IMR-90 (cell line): ENCODE measurements at regions not wholly inside any gene's neighbourhood (a gene's known extent, or its start where the extent isn't known, plus 50 kb on each side); places are given as distances from the start of the nearest gene placed in this dataset.

Experiments
- ATAC-seq: fragments of 200-7000 bp; cut with Tn5 transposase; 2 replicates; pipeline ENCODE4 v1.9.1; 2020; ENCODE audit warnings: low read depth, mild to moderate bottlenecking, moderate library complexity
- BruUV-seq: library from RNA; stranded (reverse); fragments of 400-500 nt; replicated peaks from 2 replicates; lab custom pipeline; 2021; lab: Mats Ljungman, UMichigan
- CTCF ChIA-PET: fragments of 300-600 bp; formaldehyde crosslinking; extraction: SDS; loops from one replicate; lab custom pipeline; 2021; ENCODE audit warnings: antibody characterized with exemption; lab: Yijun Ruan, JAX
- POLR2A ChIA-PET: fragments of 300-600 bp; sonication (Branson Sonifier 250); formaldehyde crosslinking; loops from one replicate; lab custom pipeline; 2022; ENCODE audit warnings: antibody characterized with exemption; ENCODE audit not compliant: unreplicated experiment; lab: Charles Lee
- DNase-seq: peaks from one replicate; pipeline ENCODE4 v3.0.0; 2013
- H2AFZ ChIP-seq: replicated peaks from 2 replicates; pipeline ENCODE3; 2013; ENCODE audit warnings: low read length, mild to moderate bottlenecking; ENCODE audit not compliant: poor library complexity
- H2AK5ac ChIP-seq: 2 replicates; pipeline ENCODE4 v1.6.1; 2013; ENCODE audit warnings: low read depth, low read length, inconsistent platforms
- H2AK9ac ChIP-seq: replicated peaks from 2 replicates; pipeline ENCODE3; 2013; ENCODE audit warnings: mild to moderate bottlenecking, low read depth, low read length, moderate library complexity; ENCODE audit not compliant: poor library complexity
- H2BK120ac ChIP-seq: 2 replicates; pipeline ENCODE4 v1.6.1; 2013; ENCODE audit warnings: low read depth, low read length, inconsistent platforms
- H2BK15ac ChIP-seq: 3 replicates; pipeline ENCODE4 v1.6.1; 2013; ENCODE audit warnings: low read depth, low read length, inconsistent platforms
- H2BK20ac ChIP-seq: 2 replicates; pipeline ENCODE4 v1.6.1; 2013; ENCODE audit warnings: low read depth, mild to moderate bottlenecking, inconsistent platforms, low read length, moderate library complexity
- H2BK5ac ChIP-seq: 2 replicates; pipeline ENCODE4 v1.6.1; 2013; ENCODE audit warnings: mild to moderate bottlenecking, low read depth, low read length, inconsistent platforms; ENCODE audit not compliant: poor library complexity, severe bottlenecking
- H3K14ac ChIP-seq: replicated peaks from 2 replicates; pipeline ENCODE4 v1.6.1; 2013; ENCODE audit warnings: low read depth, low read length, inconsistent platforms
- H3K18ac ChIP-seq: 2 replicates; pipeline ENCODE4 v1.6.1; 2013; ENCODE audit warnings: low read depth, low read length, control low read depth
- H3K23ac ChIP-seq: 2 replicates; pipeline ENCODE4 v1.6.1; 2013; ENCODE audit warnings: low read depth, low read length, inconsistent platforms
- H3K27ac ChIP-seq: 2 replicates; pipeline ENCODE4 v1.5.1; 2013; ENCODE audit warnings: mild to moderate bottlenecking, control low read depth, low read length; ENCODE audit not compliant: insufficient read depth
- H3K27me3 ChIP-seq: 2 replicates; pipeline ENCODE4 v1.6.1; 2013; ENCODE audit warnings: low read length; ENCODE audit not compliant: control insufficient read depth, insufficient read depth
- H3K36me3 ChIP-seq: 2 replicates; pipeline ENCODE4 v1.6.1; 2013; ENCODE audit warnings: low read length, mixed read lengths; ENCODE audit not compliant: control insufficient read depth, insufficient read depth
- H3K4ac ChIP-seq: 2 replicates; pipeline ENCODE4 v1.6.1; 2013; ENCODE audit warnings: low read depth, low read length, inconsistent platforms
- H3K4me1 ChIP-seq: 2 replicates; pipeline ENCODE4 v1.6.1; 2013; ENCODE audit warnings: low read length, mixed read lengths; ENCODE audit not compliant: control insufficient read depth, insufficient read depth
- H3K4me2 ChIP-seq: 2 replicates; pipeline ENCODE4 v1.6.1; 2013; ENCODE audit warnings: low read depth, mild to moderate bottlenecking, control low read depth, low read length, moderate library complexity
- H3K4me3 ChIP-seq: 2 replicates; pipeline ENCODE4 v1.5.1; 2013; ENCODE audit warnings: low read depth, mild to moderate bottlenecking, control low read depth, low read length, moderate library complexity; ENCODE audit not compliant: insufficient read depth
- H3K56ac ChIP-seq: 2 replicates; pipeline ENCODE4 v1.6.1; 2013; ENCODE audit warnings: low read length, inconsistent platforms; ENCODE audit not compliant: insufficient read depth; ENCODE audit errors: extremely low read depth
- H3K79me1 ChIP-seq, 2 experiments: 2 replicates each; pipeline ENCODE4 v1.6.1; 2013; ENCODE audit warnings: low read length in 2 of 2, inconsistent platforms in 1 of 2, low read depth in 1 of 2
- H3K9ac ChIP-seq: 2 replicates; pipeline ENCODE4 v1.6.1; 2013; ENCODE audit warnings: low read depth, low read length, control low read depth
- H3K9me1 ChIP-seq: 2 replicates; pipeline ENCODE4 v1.6.1; 2013; ENCODE audit warnings: low read length, inconsistent platforms; ENCODE audit not compliant: insufficient read depth
- H3K9me3 ChIP-seq: 2 replicates; pipeline ENCODE4 v1.6.1; 2013; ENCODE audit warnings: low read length; ENCODE audit not compliant: control insufficient read depth, insufficient read depth
- H4K20me1 ChIP-seq: 2 replicates; pipeline ENCODE4 v1.6.1; 2013; ENCODE audit warnings: low read length, inconsistent platforms; ENCODE audit not compliant: insufficient read depth
- H4K5ac ChIP-seq: 2 replicates; pipeline ENCODE4 v1.6.1; 2013; ENCODE audit warnings: mild to moderate bottlenecking, low read depth, low read length, control low read depth
- H4K8ac ChIP-seq, 2 experiments: 2 replicates each; pipeline ENCODE4 v1.6.1; 2013; ENCODE audit warnings: low read depth in 2 of 2, low read length in 2 of 2, control low read depth in 1 of 2, inconsistent platforms in 1 of 2
- H4K91ac ChIP-seq: 2 replicates; pipeline ENCODE4 v1.6.1; 2013; ENCODE audit warnings: low read depth, low read length, inconsistent platforms; ENCODE audit not compliant: insufficient read depth
- BHLHE40 ChIP-seq: fragments of 150-350 bp; IDR thresholded peaks from 2 replicates; pipeline ENCODE4 v1.6.1; 2016; ENCODE audit warnings: mild to moderate bottlenecking, low read depth, low read length
- FOS ChIP-seq: fragments of 150-350 bp; IDR thresholded peaks from 2 replicates; pipeline ENCODE4 v1.6.1; 2016; ENCODE audit warnings: low read depth, low read length
- MAFK ChIP-seq: IDR thresholded peaks from 2 replicates; pipeline ENCODE4 v1.6.1; 2012; ENCODE audit warnings: low read depth, low read length, improper control_type of control experiment
- MAZ ChIP-seq: IDR thresholded peaks from 2 replicates; pipeline ENCODE4 v1.6.1; 2012; ENCODE audit warnings: low read depth, mild to moderate bottlenecking, low read length, improper control_type of control experiment, moderate library complexity, borderline replicate concordance
- MXI1 ChIP-seq: IDR thresholded peaks from 2 replicates; pipeline ENCODE4 v1.6.1; 2012; ENCODE audit warnings: low read depth, mild to moderate bottlenecking, low read length, moderate library complexity, borderline replicate concordance
- NFE2L2 ChIP-seq: fragments of 150-350 bp; IDR thresholded peaks from 2 replicates; pipeline ENCODE4 v1.6.1; 2016; ENCODE audit warnings: low read depth, mild to moderate bottlenecking, low read length
- POLR2A ChIP-seq: IDR thresholded peaks from 2 replicates; pipeline ENCODE4 v1.6.1; 2012; ENCODE audit warnings: mild to moderate bottlenecking, low read depth, low read length
- RAD21 ChIP-seq: IDR thresholded peaks from 2 replicates; pipeline ENCODE4 v1.6.1; 2012; ENCODE audit warnings: low read length, improper control_type of control experiment
- SMC3 ChIP-seq: fragments of 150-350 bp; IDR thresholded peaks from 2 replicates; pipeline ENCODE4 v1.6.1; 2016; ENCODE audit warnings: low read depth, mild to moderate bottlenecking, antibody characterized with exemption, low read length, moderate library complexity
- WGBS, 2 experiments: methylation state at CpG; one replicate each; pipeline versions ENCODE4 v1.1.5 to v1.1.7; 2013; ENCODE audit warnings: missing lambda C conversion rate in 2 of 2; ENCODE audit not compliant: insufficient read length in 1 of 2; ENCODE audit errors: extremely low coverage in 2 of 2; 5-methylcytosine and 5-hydroxymethylcytosine counted together
- dilution Hi-C: fragments of 300-500 bp; cut with HindIII; formaldehyde crosslinking; loops from one replicate; pipeline ENCODE4 v1.14.3; 2018; ENCODE audit warnings: low sequenced_read_pairs; ENCODE audit not compliant: unreplicated experiment
- in situ Hi-C: fragments of 300-500 bp; cut with MboI; formaldehyde crosslinking; loops from 3 replicates; pipeline ENCODE4 v1.14.3; 2019; ENCODE audit warnings: low sequenced_read_pairs, inconsistent platforms, mixed read lengths
- intact Hi-C: fragments of 100-400 bp; cut with micrococcal nuclease; formaldehyde crosslinking; loops from 2 replicates; pipeline ENCODE4 v1.10.0; 2022
- TF ChIP-seq, protein P1 (sequence below): fragments of 150-350 bp; IDR thresholded peaks from 2 replicates; pipeline ENCODE4 v1.6.1; 2016; ENCODE audit warnings: low read depth, mild to moderate bottlenecking, low read length, moderate library complexity, borderline replicate concordance

GRCh38 chr2:143964891-143965290 is 555.0 kb downstream of the ZEB2 start:
- Histone ChIP-seq H2BK15ac (no peak overlapping the region), H4K5ac (no peak overlapping the region), H3K79me1 (no peaks in the 10 kb centered on the region), H3K14ac (no peak overlapping the region), H3K27ac (no peak overlapping the region), H3K4me2 (no peak overlapping the region), H3K9ac (no peak overlapping the region), H3K9me1 (no peaks in the 10 kb centered on the region), H4K20me1 (no peaks in the 10 kb centered on the region), H3K4me1 (no peaks in the 10 kb centered on the region), H3K9me3 (no peaks in the 10 kb centered on the region), H2AK9ac (no peak overlapping the region), H2AK5ac (no peak overlapping the region), H2AFZ (no peak overlapping the region), H3K4me3 (no peak overlapping the region), H3K56ac (no peak overlapping the region), H4K8ac (no peak overlapping the region), H2BK20ac (no peak overlapping the region), H3K27me3 (no peaks in the 10 kb centered on the region), H2BK120ac (no peak overlapping the region), H3K23ac (no peak overlapping the region), H3K4ac (no peak overlapping the region), H3K36me3 (no peaks in the 10 kb centered on the region), H2BK5ac (no peak overlapping the region), H3K18ac (no peak overlapping the region), H4K91ac (no peak overlapping the region)
- in situ Hi-C loops (no loop called here), dilution Hi-C loops (no loop called here), intact Hi-C loops (no loop called here)
- CTCF ChIA-PET = interaction anchor here (0.7 kb wide), 1 partner anchor 672 kb away, joined by 3 read pairs; no protein-coding TSS in a partner anchor
- TF ChIP-seq MXI1 = no peak
- TF ChIP-seq SMC3 = no peak
- TF ChIP-seq, protein P1, sequence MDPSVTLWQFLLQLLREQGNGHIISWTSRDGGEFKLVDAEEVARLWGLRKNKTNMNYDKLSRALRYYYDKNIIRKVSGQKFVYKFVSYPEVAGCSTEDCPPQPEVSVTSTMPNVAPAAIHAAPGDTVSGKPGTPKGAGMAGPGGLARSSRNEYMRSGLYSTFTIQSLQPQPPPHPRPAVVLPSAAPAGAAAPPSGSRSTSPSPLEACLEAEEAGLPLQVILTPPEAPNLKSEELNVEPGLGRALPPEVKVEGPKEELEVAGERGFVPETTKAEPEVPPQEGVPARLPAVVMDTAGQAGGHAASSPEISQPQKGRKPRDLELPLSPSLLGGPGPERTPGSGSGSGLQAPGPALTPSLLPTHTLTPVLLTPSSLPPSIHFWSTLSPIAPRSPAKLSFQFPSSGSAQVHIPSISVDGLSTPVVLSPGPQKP = no peak
- TF ChIP-seq MAZ = no peak
- TF ChIP-seq NFE2L2 = no peak
- no peak for TF ChIP-seq POLR2A
- TF ChIP-seq RAD21 = no peak
- no peak for TF ChIP-seq MAFK
- no peak for TF ChIP-seq FOS
- no peak for TF ChIP-seq BHLHE40
- DNase-seq (no peak), ATAC-seq (no peak)
- BruUV-seq = no TSS peak
- no CpG with 5 or more reads among the region's 1 CpG for WGBS, 2 experiments
- POLR2A ChIA-PET = no interaction called here
